Lower leg skin (tissue), 3 donors: ENCODE measurements at regions not wholly inside any gene's neighbourhood (a gene's known extent, or its start where the extent isn't known, plus 50 kb on each side); places are given as distances from the start of the nearest gene placed in this dataset.

Source experiments
- CTCF ChIP-seq, 3 donors: fragments of 450-650 bp; IDR thresholded peaks; one replicate each; pipeline ENCODE4 v1.5.1; 2016; ENCODE audit warnings: antibody characterized with exemption in 3 of 3, mild to moderate bottlenecking in 3 of 3, moderate library complexity in 2 of 3
- POLR2A ChIP-seq, 2 donors: fragments of 450-650 bp; IDR thresholded peaks; one replicate each; pipeline ENCODE4 v1.6.1; 2016 to 2017; ENCODE audit warnings: antibody characterized with exemption in 2 of 2, mild to moderate bottlenecking in 1 of 2, moderate library complexity in 1 of 2

DNA sequence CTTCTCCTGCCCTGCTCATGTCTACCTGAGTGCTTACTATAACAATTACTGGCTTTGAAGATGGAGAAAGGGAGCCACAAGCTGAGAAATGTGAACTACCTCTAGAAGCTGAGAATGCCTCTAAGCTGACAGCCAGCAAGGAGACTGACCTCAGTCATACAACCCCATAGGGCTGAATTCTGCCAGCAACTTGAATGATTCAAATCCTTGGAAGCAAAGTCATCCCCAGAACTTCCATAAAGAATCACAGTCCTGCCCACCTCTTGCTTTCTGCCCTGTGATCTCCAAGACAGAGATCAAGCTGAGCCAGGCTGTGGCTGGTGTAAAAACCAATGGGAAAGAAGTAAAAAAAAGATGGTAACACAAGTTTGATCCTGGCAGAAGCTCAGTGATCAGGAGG lies 288.2 kb upstream of the SPHKAP start:
- TF ChIP-seq CTCF (IDR thresholded peaks at IDR 0.05) (no peak), POLR2A (IDR thresholded peaks at IDR 0.05) (no peak)
